ENCODE measurements at regions not wholly inside any gene's neighbourhood (a gene's known extent, or its start where the extent isn't known, plus 50 kb on each side); places are given as distances from the start of the nearest gene placed in this dataset.

GRCh38 chr2:62407401-62407800, 98.6 kb downstream of the TMEM17 start:
- TF ChIP-seq CTCF (conservative IDR thresholded peaks at IDR 0.05) (no peak), EZH2 (IDR thresholded peaks at IDR 0.05; ENCODE audit: low read depth) (no peak)

Measured in PC-9 (cell line).